Fibroblast of skin of back (primary cell): ENCODE measurements at regions not wholly inside any gene's neighbourhood (a gene's known extent, or its start where the extent isn't known, plus 50 kb on each side); places are given as distances from the start of the nearest gene placed in this dataset.
A peak's percentile ranks its signal among the peaks of the same experiment; 100 is the strongest.

Source experiments
- DNase-seq: peaks from one replicate; pipeline ENCODE4 v3.0.0-alpha.2; 2013

- peak; percentile 48 for DNase-seq
These were observed 83.8 kb upstream of the HNF1B start for GRCh38 chr17:37828651-37829124.

- DNase-seq, result no peak
These were observed 83.2 kb upstream of the HNF1B start for GRCh38 chr17:37827905-37828650.

DNA sequence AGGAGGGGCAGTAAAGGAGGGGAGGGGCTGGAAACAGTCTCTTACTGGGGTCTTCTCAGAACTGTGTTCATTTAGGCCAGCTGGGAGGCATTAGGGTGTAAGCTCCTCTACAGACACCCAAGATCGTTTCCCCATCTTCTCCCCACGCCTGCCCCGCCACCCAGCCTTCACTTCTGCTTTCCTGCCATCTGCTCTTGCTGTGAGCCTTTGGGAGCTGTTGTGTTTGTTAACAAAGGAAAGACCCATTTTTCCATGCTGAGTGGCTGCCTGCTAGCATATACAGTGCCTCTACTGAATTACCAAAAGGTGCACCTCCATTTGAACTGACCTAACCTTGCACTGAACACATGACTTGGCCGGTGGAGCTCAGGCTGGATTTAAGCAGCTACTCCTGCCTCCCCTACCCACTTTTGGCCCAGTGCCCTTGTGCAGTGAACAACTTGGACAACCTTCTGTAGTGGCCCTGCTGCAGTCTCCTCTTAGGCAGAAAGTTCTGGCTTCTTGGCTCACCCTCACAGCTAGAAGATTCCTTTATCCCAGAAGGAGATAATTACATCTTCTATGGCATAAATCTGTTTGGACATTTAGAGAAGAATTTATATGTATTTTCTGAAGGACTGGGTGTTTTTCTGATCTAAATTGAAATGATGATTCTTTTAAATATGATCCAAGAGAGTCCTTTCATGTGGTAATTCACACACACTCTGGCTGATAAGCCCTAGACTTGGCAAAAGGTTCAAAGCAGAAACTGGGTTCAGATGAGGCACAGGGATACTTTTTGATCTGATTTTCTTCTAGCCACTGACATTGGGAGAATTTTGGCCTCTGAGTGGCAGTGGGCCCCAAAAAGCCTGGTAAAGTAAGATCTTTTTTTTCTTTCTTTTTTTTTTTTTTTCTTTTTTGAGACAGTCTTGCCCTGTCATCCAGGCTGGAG, 81.9 kb upstream of the HNF1B start:
- no peak for DNase-seq

- no peak for DNase-seq
These were observed 81.0 kb upstream of the HNF1B start for GRCh38 chr17:37825851-37826250.

DNA sequence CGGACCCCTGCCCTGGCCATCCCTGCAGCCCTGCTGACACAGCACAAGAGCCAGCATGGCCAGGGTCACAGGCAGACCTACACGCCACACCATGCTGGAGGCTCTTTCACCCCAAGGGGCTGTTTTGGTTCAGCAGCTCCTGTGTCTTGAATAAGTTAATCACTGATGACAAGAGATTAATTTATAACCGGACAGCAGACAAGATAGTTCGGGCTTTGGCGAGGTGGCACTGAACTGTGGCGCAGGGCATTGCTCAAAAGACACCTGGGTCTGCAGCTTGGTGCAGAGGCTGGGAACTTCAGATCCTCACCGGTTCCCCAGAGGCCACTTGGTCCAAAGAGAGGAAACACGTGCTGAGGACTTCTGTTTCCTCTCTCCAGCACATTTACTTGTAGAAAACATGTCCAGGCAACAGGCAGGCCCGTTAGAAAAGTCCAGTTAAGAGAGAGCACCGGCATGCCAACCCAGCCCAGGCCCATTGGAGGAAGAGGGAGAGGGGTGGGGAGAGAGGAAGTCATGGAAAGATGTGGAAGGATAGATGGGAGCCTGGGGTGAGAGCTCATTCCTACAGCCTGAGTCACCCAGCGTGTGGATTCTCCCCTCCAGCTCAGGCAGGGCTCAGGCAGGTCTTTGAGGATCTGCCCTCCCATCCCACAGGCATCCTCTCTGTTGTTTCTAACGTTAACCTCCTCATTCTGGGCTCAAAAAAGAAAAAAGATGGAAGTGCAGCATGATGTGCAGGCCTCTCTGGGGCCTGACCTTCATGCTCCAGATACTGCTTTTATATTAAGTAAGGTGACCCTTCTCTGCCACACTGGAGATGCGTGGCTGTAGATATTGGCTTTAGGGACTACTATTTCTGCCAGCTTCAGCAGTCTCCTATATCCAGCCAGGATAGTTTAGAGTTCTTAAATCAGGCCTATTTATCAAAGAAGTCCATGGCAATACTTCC, 80.0 kb upstream of the HNF1B start:
- DNase-seq, result peak; percentile 94

- DNase-seq, result no peak
These were observed 79.1 kb upstream of the HNF1B start for GRCh38 chr17:37823996-37824395.

DNA sequence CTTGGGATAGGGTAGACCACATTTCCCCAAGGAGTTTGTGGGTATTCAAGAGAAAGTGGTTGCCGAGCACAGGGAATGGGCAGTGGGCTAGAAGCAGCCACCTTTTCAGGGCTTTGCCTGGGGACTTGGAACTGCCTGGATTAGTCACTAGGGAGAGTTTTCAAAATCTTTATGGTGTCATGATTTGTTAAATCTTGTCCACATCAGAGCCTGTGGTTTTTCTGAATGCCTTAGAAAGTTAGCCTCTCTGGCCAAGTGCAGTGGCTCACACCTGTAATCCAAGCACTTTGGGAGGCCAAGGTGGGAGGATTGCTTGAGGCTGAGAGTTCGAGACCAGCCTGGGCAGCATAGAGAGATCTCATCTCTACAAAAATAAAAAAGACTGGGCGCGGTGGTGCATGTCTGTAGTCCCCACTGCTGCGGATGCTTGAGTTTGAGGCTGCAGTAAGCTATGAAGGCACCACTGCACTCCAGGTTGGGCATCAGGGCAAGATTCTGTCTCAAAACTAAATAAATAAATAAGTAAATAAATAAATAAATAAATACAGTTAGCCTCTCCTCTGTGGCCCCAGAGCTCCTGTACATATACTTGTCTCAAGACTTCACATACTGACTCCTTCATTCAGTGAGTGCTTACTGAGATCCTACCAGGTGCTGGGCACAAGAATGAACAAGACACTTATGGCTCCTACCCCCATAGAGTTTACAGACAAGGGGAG, 76.3 kb upstream of the HNF1B start:
- peak; percentile 75 for DNase-seq

DNA sequence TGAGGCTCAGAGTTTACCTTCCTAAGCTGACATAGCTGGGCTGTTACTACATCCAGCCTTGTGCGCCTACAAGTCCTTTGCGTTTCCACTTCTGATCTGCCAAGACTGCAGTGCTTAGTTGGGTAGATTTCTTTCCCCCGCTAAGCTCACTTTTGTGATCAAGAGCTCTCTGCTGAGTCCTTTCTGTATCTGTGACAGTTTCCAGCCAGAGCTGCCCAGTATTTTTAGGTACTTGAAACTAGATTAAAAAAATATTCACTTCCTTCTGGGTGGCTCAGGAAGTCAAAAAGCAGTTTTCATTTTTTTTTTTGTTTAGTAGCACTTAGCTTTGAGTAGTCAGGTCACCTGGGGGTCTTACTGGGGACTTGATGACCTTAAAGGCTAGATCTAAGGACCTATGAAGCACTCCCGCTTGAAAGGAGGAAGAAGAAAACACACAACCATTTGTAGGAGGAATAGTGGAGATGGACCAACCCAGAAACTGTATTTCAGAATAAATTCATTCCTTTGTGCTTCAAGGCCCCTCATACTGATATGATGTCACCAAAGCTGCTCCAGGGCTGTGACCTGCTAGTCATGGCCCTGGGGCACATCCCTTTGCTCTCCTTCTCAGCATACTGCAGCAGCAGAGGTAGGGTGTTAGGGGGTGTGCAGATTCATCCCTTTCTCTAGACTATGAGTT, 75.6 kb upstream of the HNF1B start:
- DNase-seq, result peak; percentile 29

GRCh38 chr17:37818689-37819088, 73.8 kb upstream of the HNF1B start:
- no peak for DNase-seq

DNA sequence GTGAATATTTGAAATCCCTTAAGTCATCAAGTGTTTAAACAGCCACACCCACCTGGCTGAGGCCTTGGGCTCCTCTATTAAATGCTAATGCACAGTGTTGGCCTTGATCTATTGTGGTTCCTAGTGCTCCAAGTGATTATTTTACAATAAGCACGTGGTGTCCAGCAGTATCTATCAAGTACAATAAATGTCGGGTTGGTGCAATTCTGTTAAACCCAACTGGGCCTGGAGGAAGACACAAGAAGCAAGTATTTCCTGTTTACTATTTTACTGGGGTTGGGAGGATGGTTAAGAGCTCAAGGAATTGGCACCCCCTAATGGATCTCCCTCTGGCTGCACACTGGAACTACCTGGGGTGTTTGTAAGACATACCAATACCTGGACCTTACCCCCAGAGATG, 72.1 kb upstream of the HNF1B start:
- DNase-seq, result no peak

DNA sequence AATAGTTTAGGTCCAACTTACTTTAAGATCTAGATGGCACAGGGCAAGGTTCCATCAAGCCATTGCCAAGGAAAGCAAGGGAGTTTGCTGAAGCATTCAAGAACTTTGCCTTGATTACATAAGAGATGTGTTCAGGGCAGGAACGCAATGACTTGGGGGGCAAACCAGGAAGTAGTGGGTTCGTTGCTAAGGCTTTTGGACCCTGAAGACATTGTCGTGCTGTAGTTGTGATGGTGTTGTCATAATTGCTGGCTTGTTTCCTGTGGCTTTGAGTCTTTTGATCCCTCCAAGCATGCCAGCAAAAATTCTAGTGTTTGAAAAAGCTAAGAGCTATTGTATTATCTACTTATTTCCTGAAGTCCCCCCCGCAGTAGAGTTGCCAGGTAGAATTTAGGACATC, 70.7 kb upstream of the HNF1B start:
- no peak for DNase-seq

DNA sequence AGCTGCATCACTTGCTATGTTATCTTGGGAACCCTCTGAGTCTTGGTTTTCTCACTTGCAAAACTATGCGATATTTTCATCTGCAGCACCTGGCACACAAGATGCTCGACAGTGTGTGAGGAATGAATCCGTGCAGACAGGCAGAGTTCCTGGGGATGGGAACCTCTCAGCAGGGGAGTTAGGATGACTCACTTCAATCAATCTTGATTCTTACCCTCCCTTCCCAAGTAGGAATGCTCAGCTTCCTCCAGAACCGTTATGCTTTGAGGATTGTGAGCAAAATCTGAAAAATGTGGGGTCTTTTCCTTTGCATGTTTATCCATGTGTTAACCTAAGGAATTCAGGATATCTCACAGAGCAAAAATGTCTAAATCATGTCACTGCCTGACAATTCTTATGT, 68.9 kb upstream of the HNF1B start:
- peak; percentile 100 for DNase-seq

DNA sequence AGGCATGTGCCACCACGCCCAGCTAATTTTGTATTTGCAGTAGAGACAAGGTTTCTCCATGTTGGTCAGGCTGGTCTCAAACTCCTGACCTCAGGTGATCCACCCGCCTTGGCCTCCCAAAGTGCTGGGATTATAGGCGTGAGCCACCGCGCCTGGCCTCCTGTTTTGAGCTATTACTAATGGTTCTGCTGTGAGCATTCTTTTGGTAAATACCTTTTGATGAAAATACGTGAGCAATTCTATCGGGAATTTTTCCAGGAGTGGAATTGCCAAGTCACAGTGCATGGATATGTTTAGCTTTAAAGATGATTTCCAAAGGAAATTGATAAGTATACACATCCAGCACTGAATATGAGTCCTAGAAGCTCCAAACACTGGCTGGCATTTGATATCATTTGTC, 64.0 kb upstream of the HNF1B start:
- peak; percentile 32 for DNase-seq

GRCh38 chr17:37802712-37803416, 58.0 kb upstream of the HNF1B start:
- DNase-seq, result peak; percentile 86

- DNase-seq, result peak; percentile 49
These were observed 57.3 kb upstream of the HNF1B start for GRCh38 chr17:37802061-37802595.

- no peak for DNase-seq
These were observed 56.3 kb upstream of the HNF1B start for GRCh38 chr17:37801171-37801570.

- DNase-seq, result peak; percentile 56
These were observed 52.3 kb upstream of the HNF1B start for GRCh38 chr17:37797206-37797605.

- no peak for DNase-seq
These were observed 51.2 kb upstream of the HNF1B start for GRCh38 chr17:37796076-37796475.
